A549 (cell line): ENCODE measurements at regions not wholly inside any gene's neighbourhood (a gene's known extent, or its start where the extent isn't known, plus 50 kb on each side); places are given as distances from the start of the nearest gene placed in this dataset.
"Not testable (repeated sequence)": the region's sequence is repeated elsewhere in the genome, so short reads cannot be mapped to it uniquely, and the experiment has no call there.

Source experiments
- HDAC2 ChIP-seq: fragments of 200-600 bp; sonication (generic); IDR thresholded peaks from 2 replicates; pipeline ENCODE4 v1.6.1; 2016
- JUN ChIP-seq, 2 experiments: fragments of >200 bp; sonication (Bioruptor Twin); formaldehyde crosslinking; IDR thresholded peaks; 2 replicates in 1 of 2; 3 replicates in 1 of 2; pipeline ENCODE4 v1.6.1; 2016 to 2017
- NFE2L2 ChIP-seq: fragments of 150-350 bp; conservative IDR thresholded peaks from 2 replicates; pipeline ENCODE4 v1.6.1; 2014; ENCODE audit warnings: low read length
- POLR2A ChIP-seq: IDR thresholded peaks from 2 replicates; pipeline ENCODE4 v1.6.1; 2012; ENCODE audit warnings: mild to moderate bottlenecking, low read length
- RNF2 ChIP-seq: fragments of 200-600 bp; sonication (generic); IDR thresholded peaks from 2 replicates; pipeline ENCODE4 v1.6.1; 2016; ENCODE audit warnings: low read depth, mild to moderate bottlenecking, antibody characterized with exemption, moderate library complexity, borderline replicate concordance
- TP53 ChIP-seq: fragments of 250-450 bp; sonication (Bioruptor Pico); IDR thresholded peaks from 2 replicates; pipeline ENCODE4 v1.5.0; 2021; ENCODE audit warnings: mild to moderate bottlenecking, moderate library complexity
- TF ChIP-seq, protein P1 (sequence below): fragments of >200 bp; sonication (Bioruptor Twin); formaldehyde crosslinking; IDR thresholded peaks from 3 replicates; pipeline ENCODE4 v1.5.1; 2016
- TF ChIP-seq, protein P2 (sequence below): fragments of 150-350 bp; IDR thresholded peaks from 2 replicates; pipeline ENCODE4 v1.6.1; 2014; ENCODE audit warnings: low read depth, mild to moderate bottlenecking, low read length
- TF ChIP-seq, protein P3 (sequence below): fragments of 200-600 bp; sonication (generic); IDR thresholded peaks from 2 replicates; pipeline ENCODE4 v1.6.1; 2016; ENCODE audit warnings: antibody characterized with exemption, mild to moderate bottlenecking, moderate library complexity
- TF ChIP-seq, protein P4 (sequence below): IDR thresholded peaks from 2 replicates; pipeline ENCODE4 v1.6.1; 2012; ENCODE audit warnings: low read depth, borderline replicate concordance

DNA sequence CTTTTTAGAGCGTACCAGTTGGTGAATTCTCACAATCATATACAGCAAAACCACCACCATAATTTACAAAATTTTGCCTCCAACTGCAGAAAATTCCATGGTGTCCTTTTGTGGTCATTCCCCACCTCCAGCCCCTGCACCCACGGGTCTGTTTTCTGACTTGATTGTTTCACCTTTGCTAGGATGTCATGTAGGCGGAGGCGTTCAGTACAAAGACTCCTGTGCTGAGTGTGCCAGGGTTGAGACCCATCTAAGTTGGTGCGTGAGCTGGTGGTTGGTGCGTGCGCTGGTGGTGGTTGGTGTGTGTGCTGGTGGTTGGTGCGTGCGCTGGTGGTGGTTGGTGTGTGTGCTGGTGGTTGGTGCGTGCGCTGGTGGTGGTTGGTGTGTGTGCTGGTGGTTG lies 162.0 kb upstream of the GSE1 start:
- TF ChIP-seq, protein P1, sequence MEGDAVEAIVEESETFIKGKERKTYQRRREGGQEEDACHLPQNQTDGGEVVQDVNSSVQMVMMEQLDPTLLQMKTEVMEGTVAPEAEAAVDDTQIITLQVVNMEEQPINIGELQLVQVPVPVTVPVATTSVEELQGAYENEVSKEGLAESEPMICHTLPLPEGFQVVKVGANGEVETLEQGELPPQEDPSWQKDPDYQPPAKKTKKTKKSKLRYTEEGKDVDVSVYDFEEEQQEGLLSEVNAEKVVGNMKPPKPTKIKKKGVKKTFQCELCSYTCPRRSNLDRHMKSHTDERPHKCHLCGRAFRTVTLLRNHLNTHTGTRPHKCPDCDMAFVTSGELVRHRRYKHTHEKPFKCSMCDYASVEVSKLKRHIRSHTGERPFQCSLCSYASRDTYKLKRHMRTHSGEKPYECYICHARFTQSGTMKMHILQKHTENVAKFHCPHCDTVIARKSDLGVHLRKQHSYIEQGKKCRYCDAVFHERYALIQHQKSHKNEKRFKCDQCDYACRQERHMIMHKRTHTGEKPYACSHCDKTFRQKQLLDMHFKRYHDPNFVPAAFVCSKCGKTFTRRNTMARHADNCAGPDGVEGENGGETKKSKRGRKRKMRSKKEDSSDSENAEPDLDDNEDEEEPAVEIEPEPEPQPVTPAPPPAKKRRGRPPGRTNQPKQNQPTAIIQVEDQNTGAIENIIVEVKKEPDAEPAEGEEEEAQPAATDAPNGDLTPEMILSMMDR: not testable (repeated sequence)
- not testable (repeated sequence) for TF ChIP-seq TP53 (CRISPR knock-in tag); RNF2; POLR2A; HDAC2; NFE2L2; JUN (IDR thresholded peaks at IDR 0.05)
- TF ChIP-seq, protein P2, sequence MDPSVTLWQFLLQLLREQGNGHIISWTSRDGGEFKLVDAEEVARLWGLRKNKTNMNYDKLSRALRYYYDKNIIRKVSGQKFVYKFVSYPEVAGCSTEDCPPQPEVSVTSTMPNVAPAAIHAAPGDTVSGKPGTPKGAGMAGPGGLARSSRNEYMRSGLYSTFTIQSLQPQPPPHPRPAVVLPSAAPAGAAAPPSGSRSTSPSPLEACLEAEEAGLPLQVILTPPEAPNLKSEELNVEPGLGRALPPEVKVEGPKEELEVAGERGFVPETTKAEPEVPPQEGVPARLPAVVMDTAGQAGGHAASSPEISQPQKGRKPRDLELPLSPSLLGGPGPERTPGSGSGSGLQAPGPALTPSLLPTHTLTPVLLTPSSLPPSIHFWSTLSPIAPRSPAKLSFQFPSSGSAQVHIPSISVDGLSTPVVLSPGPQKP: not testable (repeated sequence)
- TF ChIP-seq, protein P3, sequence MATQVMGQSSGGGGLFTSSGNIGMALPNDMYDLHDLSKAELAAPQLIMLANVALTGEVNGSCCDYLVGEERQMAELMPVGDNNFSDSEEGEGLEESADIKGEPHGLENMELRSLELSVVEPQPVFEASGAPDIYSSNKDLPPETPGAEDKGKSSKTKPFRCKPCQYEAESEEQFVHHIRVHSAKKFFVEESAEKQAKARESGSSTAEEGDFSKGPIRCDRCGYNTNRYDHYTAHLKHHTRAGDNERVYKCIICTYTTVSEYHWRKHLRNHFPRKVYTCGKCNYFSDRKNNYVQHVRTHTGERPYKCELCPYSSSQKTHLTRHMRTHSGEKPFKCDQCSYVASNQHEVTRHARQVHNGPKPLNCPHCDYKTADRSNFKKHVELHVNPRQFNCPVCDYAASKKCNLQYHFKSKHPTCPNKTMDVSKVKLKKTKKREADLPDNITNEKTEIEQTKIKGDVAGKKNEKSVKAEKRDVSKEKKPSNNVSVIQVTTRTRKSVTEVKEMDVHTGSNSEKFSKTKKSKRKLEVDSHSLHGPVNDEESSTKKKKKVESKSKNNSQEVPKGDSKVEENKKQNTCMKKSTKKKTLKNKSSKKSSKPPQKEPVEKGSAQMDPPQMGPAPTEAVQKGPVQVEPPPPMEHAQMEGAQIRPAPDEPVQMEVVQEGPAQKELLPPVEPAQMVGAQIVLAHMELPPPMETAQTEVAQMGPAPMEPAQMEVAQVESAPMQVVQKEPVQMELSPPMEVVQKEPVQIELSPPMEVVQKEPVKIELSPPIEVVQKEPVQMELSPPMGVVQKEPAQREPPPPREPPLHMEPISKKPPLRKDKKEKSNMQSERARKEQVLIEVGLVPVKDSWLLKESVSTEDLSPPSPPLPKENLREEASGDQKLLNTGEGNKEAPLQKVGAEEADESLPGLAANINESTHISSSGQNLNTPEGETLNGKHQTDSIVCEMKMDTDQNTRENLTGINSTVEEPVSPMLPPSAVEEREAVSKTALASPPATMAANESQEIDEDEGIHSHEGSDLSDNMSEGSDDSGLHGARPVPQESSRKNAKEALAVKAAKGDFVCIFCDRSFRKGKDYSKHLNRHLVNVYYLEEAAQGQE: not testable (repeated sequence)
- TF ChIP-seq, protein P4, sequence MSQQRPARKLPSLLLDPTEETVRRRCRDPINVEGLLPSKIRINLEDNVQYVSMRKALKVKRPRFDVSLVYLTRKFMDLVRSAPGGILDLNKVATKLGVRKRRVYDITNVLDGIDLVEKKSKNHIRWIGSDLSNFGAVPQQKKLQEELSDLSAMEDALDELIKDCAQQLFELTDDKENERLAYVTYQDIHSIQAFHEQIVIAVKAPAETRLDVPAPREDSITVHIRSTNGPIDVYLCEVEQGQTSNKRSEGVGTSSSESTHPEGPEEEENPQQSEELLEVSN: not testable (repeated sequence)
